A172 (cell line): ENCODE measurements at regions not wholly inside any gene's neighbourhood (a gene's known extent, or its start where the extent isn't known, plus 50 kb on each side); places are given as distances from the start of the nearest gene placed in this dataset.
A peak's percentile ranks its signal among the peaks of the same experiment; 100 is the strongest.

Source experiments
- DNase-seq: peaks from one replicate; pipeline ENCODE4 v3.0.0-alpha.2; 2015; ENCODE audit warnings: low spot score

DNA sequence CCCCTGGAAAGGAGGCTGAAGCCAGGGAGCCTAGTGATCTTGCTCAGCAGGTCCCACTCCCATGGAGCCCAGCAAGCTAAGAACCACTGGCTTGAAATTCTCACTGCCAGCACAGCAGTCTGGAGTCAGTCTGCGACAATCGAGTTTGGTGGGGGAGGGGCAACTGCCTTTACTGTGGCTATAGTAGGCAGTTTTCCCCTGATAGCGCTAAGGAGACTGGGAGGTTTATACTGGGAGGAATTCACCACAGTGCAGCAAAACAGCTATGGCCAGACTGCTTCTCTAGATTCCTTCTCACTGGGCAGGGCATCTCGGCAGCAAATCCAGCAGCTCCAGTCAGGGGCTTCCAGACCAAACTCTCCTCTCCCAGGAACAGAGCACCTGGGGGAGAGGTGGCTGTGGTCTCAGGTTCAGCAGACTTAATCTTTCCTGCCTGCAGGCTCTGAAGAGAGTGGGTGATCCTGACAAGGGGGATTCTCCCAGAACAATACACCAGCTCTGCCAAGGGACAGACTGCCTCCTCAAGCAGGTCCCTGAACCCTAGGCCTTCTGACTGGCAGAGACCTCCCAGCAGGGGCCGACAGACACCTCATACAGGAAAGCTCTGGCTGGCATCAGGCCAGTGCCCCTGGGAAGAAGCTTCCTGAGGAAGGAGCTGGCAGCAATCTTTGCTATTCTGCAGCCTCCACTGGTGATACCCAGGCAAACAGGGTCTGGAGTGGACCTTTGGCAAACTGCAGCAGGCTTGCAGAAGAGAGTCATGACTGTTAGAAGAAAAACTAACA lies 548.5 kb upstream of the NEGR1 start:
- DNase-seq, result no peak

DNA sequence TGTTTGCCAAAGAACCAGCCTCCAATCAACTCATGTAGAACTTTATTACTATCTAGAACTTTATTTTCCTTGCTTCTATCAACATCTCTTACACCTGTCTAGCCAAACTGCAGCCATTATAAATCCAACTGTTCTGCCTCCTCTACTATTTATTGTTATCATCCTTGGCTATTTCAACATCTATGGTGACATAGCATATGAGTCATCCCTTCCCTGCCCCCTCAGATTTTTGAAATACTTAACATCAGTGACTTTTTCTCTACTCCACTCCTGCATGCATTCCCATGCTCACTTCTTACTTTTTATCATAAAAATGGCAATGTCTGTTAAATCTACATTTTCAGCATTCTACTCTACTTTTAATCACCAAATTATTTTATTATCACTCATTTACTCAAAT lies 544.9 kb upstream of the NEGR1 start:
- DNase-seq, result peak; percentile 28

DNA sequence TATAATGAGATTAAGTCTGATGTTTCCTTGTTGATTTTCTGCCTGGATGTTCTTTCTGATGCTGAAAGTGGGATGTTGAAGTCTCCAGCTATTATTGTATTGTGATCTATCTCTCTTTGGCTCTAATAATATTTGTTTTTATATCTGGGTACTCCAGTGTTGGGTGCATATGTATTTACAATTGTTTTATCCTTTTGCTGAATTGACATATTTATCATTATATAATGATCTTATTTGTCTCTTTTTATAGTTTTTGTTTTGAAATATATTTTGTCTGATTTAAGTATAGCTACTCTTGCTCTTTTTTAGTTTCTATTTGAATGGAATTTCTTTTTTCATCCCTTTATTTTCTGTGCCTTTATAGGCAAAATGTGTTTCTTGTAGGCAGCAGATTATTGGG lies 522.2 kb upstream of the NEGR1 start:
- no peak for DNase-seq

DNA sequence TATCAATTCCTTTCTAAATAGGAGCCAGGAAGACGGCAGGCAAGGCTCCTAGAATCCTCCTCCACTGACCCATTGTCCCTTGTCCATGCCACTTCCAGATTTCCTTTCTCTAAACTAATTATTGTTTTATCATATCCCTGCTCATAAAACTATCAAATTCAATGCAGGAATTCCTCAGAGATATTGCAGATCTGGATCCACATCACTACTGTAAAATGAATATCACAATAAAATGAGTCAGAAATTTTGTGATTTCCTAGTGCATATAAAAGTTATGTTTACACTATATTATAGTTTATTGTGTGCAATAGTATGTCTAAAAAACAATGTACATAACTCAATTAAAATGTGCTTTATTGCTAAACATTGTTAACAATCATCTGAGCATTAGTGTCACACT lies 498.7 kb upstream of the NEGR1 start:
- no peak for DNase-seq

DNA sequence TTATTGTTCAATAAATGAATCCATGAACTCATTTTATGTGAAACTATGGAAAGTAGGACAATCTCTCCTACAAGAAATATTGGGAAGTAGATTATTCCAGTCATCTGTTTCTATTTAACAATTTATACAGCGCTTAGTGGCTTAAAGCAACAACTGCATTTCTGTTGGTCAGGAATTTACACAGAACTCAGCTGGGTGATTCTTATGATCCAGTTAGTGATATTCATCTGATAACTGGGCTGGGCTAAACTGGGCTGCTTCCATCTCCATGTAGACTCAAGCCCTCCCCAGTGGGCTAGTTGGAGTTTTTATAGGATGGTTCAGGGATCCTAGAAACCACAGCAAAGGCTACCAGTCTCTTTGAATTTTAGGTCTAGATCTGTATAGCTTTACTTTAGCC lies 497.9 kb upstream of the NEGR1 start:
- no peak for DNase-seq

GRCh38 chr1:72777918-72778317 lies 495.6 kb upstream of the NEGR1 start:
- no peak for DNase-seq

DNA sequence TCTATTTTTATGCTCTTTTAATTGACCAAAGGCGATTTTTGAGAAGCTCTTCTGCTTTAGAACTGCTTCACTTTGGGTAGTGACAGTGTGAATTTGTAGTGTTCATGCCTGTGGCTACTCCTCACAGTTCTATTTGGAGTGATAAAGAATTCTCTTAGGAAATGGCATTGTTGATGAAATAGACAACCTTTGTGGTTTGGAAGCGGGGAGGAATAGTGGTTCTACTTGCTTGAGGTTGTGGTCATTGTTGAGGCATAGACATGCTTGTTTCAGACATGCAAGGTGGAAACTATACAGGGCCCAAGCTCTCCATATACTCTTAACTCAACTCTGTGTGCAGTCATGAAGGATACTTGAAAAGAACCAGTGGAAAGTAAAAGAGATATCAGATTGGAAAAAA lies 481.1 kb upstream of the NEGR1 start:
- DNase-seq, result no peak

- no peak for DNase-seq
Observed at GRCh38 chr1:72759486-72759885, 477.1 kb upstream of the NEGR1 start.

- DNase-seq, result no peak
Observed at GRCh38 chr1:72757843-72758242, 475.5 kb upstream of the NEGR1 start.

- DNase-seq, result no peak
Observed at GRCh38 chr1:72745413-72745812, 463.1 kb upstream of the NEGR1 start.

- DNase-seq, result no peak
Observed at GRCh38 chr1:72734415-72734814, 452.1 kb upstream of the NEGR1 start.

GRCh38 chr1:72724951-72725861 lies 442.9 kb upstream of the NEGR1 start:
- DNase-seq, result no peak

GRCh38 chr1:72705921-72706320 lies 423.6 kb upstream of the NEGR1 start:
- DNase-seq, result no peak

- DNase-seq, result no peak
Observed at GRCh38 chr1:72704841-72705477, 422.6 kb upstream of the NEGR1 start.

DNA sequence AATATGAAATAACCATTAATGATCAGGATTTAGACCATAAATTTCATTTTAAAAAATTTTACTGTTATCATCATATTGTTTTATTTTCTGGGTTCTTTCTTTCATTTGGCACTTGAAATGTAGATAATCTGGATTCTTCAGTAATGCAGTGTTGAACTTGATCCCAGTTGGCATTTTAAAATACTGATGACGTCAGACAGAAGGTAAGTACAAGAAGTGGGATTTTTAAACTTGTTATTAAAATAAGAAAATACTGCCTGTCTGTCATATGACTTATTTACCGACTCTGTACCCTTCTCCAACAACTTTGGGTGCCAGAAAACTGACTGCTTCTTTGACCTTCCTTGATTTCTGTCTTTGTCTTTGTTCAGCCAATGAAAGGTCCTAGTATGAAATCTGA lies 415.1 kb upstream of the NEGR1 start:
- no peak for DNase-seq

DNA sequence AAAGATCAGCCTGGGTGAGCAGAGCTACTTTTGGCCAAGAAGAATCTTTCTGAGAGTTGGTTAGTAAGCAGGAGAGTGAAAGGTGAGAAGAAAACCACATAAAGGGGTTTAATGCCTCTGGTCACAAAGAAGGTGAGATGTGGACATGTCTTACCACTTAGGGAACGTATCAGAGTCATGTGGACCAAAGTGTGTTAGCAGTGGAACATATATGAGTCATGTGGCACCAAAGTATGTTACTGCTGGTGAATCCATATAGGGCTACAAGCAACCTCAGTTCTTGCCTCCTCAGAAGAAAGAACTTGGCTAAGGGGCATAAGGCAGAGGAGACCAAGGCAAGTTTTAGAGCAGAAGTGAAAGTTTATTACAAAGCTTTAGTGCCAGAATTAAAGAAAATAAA lies 411.6 kb upstream of the NEGR1 start:
- DNase-seq, result no peak

- DNase-seq, result no peak
Observed at GRCh38 chr1:72693376-72693775, 411.0 kb upstream of the NEGR1 start.

DNA sequence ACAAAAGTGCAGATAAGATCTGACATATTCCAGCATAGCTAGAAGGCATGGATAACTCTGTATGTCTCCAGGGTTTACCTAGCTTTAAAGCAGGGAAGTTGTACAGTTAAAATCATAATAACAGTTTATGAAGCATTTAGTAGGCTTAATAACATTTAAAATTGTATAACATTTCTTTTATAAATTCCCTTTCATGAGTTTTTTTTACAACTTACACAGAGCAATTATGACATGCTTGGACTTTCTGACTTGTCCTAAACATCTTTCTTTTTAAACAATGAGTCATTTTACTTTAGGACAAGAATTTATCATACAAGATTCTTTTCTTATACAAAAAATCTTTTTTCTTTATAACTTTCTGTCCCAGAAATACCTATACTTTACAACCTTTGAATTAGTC lies 408.5 kb upstream of the NEGR1 start:
- DNase-seq, result no peak

DNA sequence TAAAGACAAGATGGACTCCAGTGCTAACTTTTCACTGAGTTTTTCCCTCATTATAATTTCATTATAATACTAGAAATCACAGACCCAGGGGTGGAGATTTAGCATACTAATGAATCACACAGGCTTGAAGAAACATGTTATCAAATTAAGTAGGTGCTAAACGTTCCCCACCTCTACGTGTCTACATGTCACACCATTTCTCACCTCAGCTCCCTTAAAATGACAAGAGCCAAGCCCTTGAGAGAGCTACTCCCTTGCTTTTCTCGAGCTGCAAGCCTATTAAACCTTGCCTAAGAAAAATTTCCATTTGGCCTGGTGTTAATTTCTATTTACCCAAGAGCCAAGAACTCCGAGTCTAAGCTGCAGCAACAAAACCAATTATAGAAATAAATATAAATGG lies 396.3 kb upstream of the NEGR1 start:
- no peak for DNase-seq

- DNase-seq, result no peak
Observed at GRCh38 chr1:72670902-72671301, 388.6 kb upstream of the NEGR1 start.

DNA sequence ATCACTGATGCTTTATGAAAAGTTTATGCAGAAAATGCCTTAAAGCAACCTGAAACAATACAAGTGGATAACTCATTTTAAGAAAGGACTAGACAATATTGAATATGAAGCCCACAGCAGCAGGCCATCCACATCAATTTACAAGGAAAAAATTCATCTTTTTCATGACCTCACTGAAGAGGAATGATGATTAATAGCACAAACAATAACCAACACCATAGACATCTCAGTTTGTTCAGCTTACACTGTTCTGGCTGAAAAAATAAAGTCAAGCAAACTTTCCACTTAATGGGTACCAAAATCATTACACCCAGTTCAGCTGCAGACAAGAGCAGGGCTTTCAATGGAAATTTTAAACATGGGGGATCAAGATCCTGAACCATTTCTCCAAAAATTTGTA lies 380.6 kb upstream of the NEGR1 start:
- DNase-seq, result no peak

- DNase-seq, result no peak
Observed at GRCh38 chr1:72650843-72651435, 368.6 kb upstream of the NEGR1 start.
